IMR-90 (cell line): ENCODE measurements at regions not wholly inside any gene's neighbourhood (a gene's known extent, or its start where the extent isn't known, plus 50 kb on each side); places are given as distances from the start of the nearest gene placed in this dataset.

Source experiments
- ATAC-seq: fragments of 200-7000 bp; cut with Tn5 transposase; 2 replicates; pipeline ENCODE4 v1.9.1; 2020; ENCODE audit warnings: low read depth, mild to moderate bottlenecking, moderate library complexity
- BruUV-seq: library from RNA; stranded (reverse); fragments of 400-500 nt; replicated peaks from 2 replicates; lab custom pipeline; 2021; lab: Mats Ljungman, UMichigan
- CTCF ChIA-PET: fragments of 300-600 bp; formaldehyde crosslinking; extraction: SDS; loops from one replicate; lab custom pipeline; 2021; ENCODE audit warnings: antibody characterized with exemption; lab: Yijun Ruan, JAX
- POLR2A ChIA-PET: fragments of 300-600 bp; sonication (Branson Sonifier 250); formaldehyde crosslinking; loops from one replicate; lab custom pipeline; 2022; ENCODE audit warnings: antibody characterized with exemption; ENCODE audit not compliant: unreplicated experiment; lab: Charles Lee
- DNase-seq: peaks from one replicate; pipeline ENCODE4 v3.0.0; 2013
- H2AFZ ChIP-seq: replicated peaks from 2 replicates; pipeline ENCODE3; 2013; ENCODE audit warnings: low read length, mild to moderate bottlenecking; ENCODE audit not compliant: poor library complexity
- H2AK5ac ChIP-seq: 2 replicates; pipeline ENCODE4 v1.6.1; 2013; ENCODE audit warnings: low read depth, low read length, inconsistent platforms
- H2AK9ac ChIP-seq: replicated peaks from 2 replicates; pipeline ENCODE3; 2013; ENCODE audit warnings: mild to moderate bottlenecking, low read depth, low read length, moderate library complexity; ENCODE audit not compliant: poor library complexity
- H2BK120ac ChIP-seq: 2 replicates; pipeline ENCODE4 v1.6.1; 2013; ENCODE audit warnings: low read depth, low read length, inconsistent platforms
- H2BK15ac ChIP-seq: 3 replicates; pipeline ENCODE4 v1.6.1; 2013; ENCODE audit warnings: low read depth, low read length, inconsistent platforms
- H2BK20ac ChIP-seq: 2 replicates; pipeline ENCODE4 v1.6.1; 2013; ENCODE audit warnings: low read depth, mild to moderate bottlenecking, inconsistent platforms, low read length, moderate library complexity
- H2BK5ac ChIP-seq: 2 replicates; pipeline ENCODE4 v1.6.1; 2013; ENCODE audit warnings: mild to moderate bottlenecking, low read depth, low read length, inconsistent platforms; ENCODE audit not compliant: poor library complexity, severe bottlenecking
- H3K14ac ChIP-seq: replicated peaks from 2 replicates; pipeline ENCODE4 v1.6.1; 2013; ENCODE audit warnings: low read depth, low read length, inconsistent platforms
- H3K18ac ChIP-seq: 2 replicates; pipeline ENCODE4 v1.6.1; 2013; ENCODE audit warnings: low read depth, low read length, control low read depth
- H3K23ac ChIP-seq: 2 replicates; pipeline ENCODE4 v1.6.1; 2013; ENCODE audit warnings: low read depth, low read length, inconsistent platforms
- H3K27ac ChIP-seq: 2 replicates; pipeline ENCODE4 v1.5.1; 2013; ENCODE audit warnings: mild to moderate bottlenecking, control low read depth, low read length; ENCODE audit not compliant: insufficient read depth
- H3K27me3 ChIP-seq: 2 replicates; pipeline ENCODE4 v1.6.1; 2013; ENCODE audit warnings: low read length; ENCODE audit not compliant: control insufficient read depth, insufficient read depth
- H3K36me3 ChIP-seq: 2 replicates; pipeline ENCODE4 v1.6.1; 2013; ENCODE audit warnings: low read length, mixed read lengths; ENCODE audit not compliant: control insufficient read depth, insufficient read depth
- H3K4ac ChIP-seq: 2 replicates; pipeline ENCODE4 v1.6.1; 2013; ENCODE audit warnings: low read depth, low read length, inconsistent platforms
- H3K4me1 ChIP-seq: 2 replicates; pipeline ENCODE4 v1.6.1; 2013; ENCODE audit warnings: low read length, mixed read lengths; ENCODE audit not compliant: control insufficient read depth, insufficient read depth
- H3K4me2 ChIP-seq: 2 replicates; pipeline ENCODE4 v1.6.1; 2013; ENCODE audit warnings: low read depth, mild to moderate bottlenecking, control low read depth, low read length, moderate library complexity
- H3K4me3 ChIP-seq: 2 replicates; pipeline ENCODE4 v1.5.1; 2013; ENCODE audit warnings: low read depth, mild to moderate bottlenecking, control low read depth, low read length, moderate library complexity; ENCODE audit not compliant: insufficient read depth
- H3K56ac ChIP-seq: 2 replicates; pipeline ENCODE4 v1.6.1; 2013; ENCODE audit warnings: low read length, inconsistent platforms; ENCODE audit not compliant: insufficient read depth; ENCODE audit errors: extremely low read depth
- H3K79me1 ChIP-seq, 2 experiments: 2 replicates each; pipeline ENCODE4 v1.6.1; 2013; ENCODE audit warnings: low read length in 2 of 2, inconsistent platforms in 1 of 2, low read depth in 1 of 2
- H3K9ac ChIP-seq: 2 replicates; pipeline ENCODE4 v1.6.1; 2013; ENCODE audit warnings: low read depth, low read length, control low read depth
- H3K9me1 ChIP-seq: 2 replicates; pipeline ENCODE4 v1.6.1; 2013; ENCODE audit warnings: low read length, inconsistent platforms; ENCODE audit not compliant: insufficient read depth
- H3K9me3 ChIP-seq: 2 replicates; pipeline ENCODE4 v1.6.1; 2013; ENCODE audit warnings: low read length; ENCODE audit not compliant: control insufficient read depth, insufficient read depth
- H4K20me1 ChIP-seq: 2 replicates; pipeline ENCODE4 v1.6.1; 2013; ENCODE audit warnings: low read length, inconsistent platforms; ENCODE audit not compliant: insufficient read depth
- H4K5ac ChIP-seq: 2 replicates; pipeline ENCODE4 v1.6.1; 2013; ENCODE audit warnings: mild to moderate bottlenecking, low read depth, low read length, control low read depth
- H4K8ac ChIP-seq, 2 experiments: 2 replicates each; pipeline ENCODE4 v1.6.1; 2013; ENCODE audit warnings: low read depth in 2 of 2, low read length in 2 of 2, control low read depth in 1 of 2, inconsistent platforms in 1 of 2
- H4K91ac ChIP-seq: 2 replicates; pipeline ENCODE4 v1.6.1; 2013; ENCODE audit warnings: low read depth, low read length, inconsistent platforms; ENCODE audit not compliant: insufficient read depth
- BHLHE40 ChIP-seq: fragments of 150-350 bp; IDR thresholded peaks from 2 replicates; pipeline ENCODE4 v1.6.1; 2016; ENCODE audit warnings: mild to moderate bottlenecking, low read depth, low read length
- CEBPB ChIP-seq: IDR thresholded peaks from 2 replicates; pipeline ENCODE4 v1.6.1; 2012; ENCODE audit warnings: low read depth, low read length, improper control_type of control experiment
- FOS ChIP-seq: fragments of 150-350 bp; IDR thresholded peaks from 2 replicates; pipeline ENCODE4 v1.6.1; 2016; ENCODE audit warnings: low read depth, low read length
- MAFK ChIP-seq: IDR thresholded peaks from 2 replicates; pipeline ENCODE4 v1.6.1; 2012; ENCODE audit warnings: low read depth, low read length, improper control_type of control experiment
- MAZ ChIP-seq: IDR thresholded peaks from 2 replicates; pipeline ENCODE4 v1.6.1; 2012; ENCODE audit warnings: low read depth, mild to moderate bottlenecking, low read length, improper control_type of control experiment, moderate library complexity, borderline replicate concordance
- MXI1 ChIP-seq: IDR thresholded peaks from 2 replicates; pipeline ENCODE4 v1.6.1; 2012; ENCODE audit warnings: low read depth, mild to moderate bottlenecking, low read length, moderate library complexity, borderline replicate concordance
- NFE2L2 ChIP-seq: fragments of 150-350 bp; IDR thresholded peaks from 2 replicates; pipeline ENCODE4 v1.6.1; 2016; ENCODE audit warnings: low read depth, mild to moderate bottlenecking, low read length
- RFX5 ChIP-seq: IDR thresholded peaks from 2 replicates; pipeline ENCODE4 v1.8.0; 2012; ENCODE audit warnings: low read depth, mild to moderate bottlenecking, low read length, moderate library complexity
- SMC3 ChIP-seq: fragments of 150-350 bp; IDR thresholded peaks from 2 replicates; pipeline ENCODE4 v1.6.1; 2016; ENCODE audit warnings: low read depth, mild to moderate bottlenecking, antibody characterized with exemption, low read length, moderate library complexity
- WGBS, 2 experiments: methylation state at CpG; one replicate each; pipeline versions ENCODE4 v1.1.5 to v1.1.7; 2013; ENCODE audit warnings: missing lambda C conversion rate in 2 of 2; ENCODE audit not compliant: insufficient read length in 1 of 2; ENCODE audit errors: extremely low coverage in 2 of 2; 5-methylcytosine and 5-hydroxymethylcytosine counted together
- dilution Hi-C: fragments of 300-500 bp; cut with HindIII; formaldehyde crosslinking; loops from one replicate; pipeline ENCODE4 v1.14.3; 2018; ENCODE audit warnings: low sequenced_read_pairs; ENCODE audit not compliant: unreplicated experiment
- in situ Hi-C: fragments of 300-500 bp; cut with MboI; formaldehyde crosslinking; loops from 3 replicates; pipeline ENCODE4 v1.14.3; 2019; ENCODE audit warnings: low sequenced_read_pairs, inconsistent platforms, mixed read lengths
- intact Hi-C: fragments of 100-400 bp; cut with micrococcal nuclease; formaldehyde crosslinking; loops from 2 replicates; pipeline ENCODE4 v1.10.0; 2022
- TF ChIP-seq, protein P1 (sequence below): fragments of 150-350 bp; IDR thresholded peaks from 2 replicates; pipeline ENCODE4 v1.6.1; 2016; ENCODE audit warnings: low read depth, mild to moderate bottlenecking, low read length, moderate library complexity, borderline replicate concordance
- TF ChIP-seq, protein P2 (sequence below): conservative IDR thresholded peaks from 2 replicates; pipeline ENCODE4 v1.5.1; 2012; ENCODE audit warnings: mild to moderate bottlenecking, low read depth, low read length, improper control_type of control experiment
- TF ChIP-seq, protein P3 (sequence below): fragments of 150-350 bp; IDR thresholded peaks from 2 replicates; pipeline ENCODE4 v1.6.1; 2017; ENCODE audit warnings: mild to moderate bottlenecking, antibody characterized with exemption, low read length, low read depth

DNA sequence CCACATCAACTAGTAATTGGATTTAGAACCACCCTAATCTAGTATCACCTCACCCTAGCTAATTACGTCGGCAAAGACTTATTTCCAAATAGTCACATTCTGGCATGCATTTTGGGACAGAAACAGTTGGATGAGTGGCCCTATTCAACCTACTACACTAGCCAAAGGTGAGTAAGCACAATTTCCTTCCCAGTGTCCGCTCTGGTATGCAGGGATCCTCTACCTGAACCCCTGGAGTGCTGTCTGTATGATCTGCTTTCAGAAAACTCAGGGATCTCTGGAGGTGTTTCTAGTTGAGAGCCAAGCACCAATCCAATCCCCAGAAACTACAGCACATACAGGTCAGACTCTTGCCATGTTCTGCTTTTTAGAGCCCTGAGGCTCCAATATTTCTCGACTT lies 717.4 kb upstream of the MANEA start:
- intact Hi-C loops (no loop called here), in situ Hi-C loops (no loop called here), dilution Hi-C loops (no loop called here)
- Histone ChIP-seq H3K9ac (no peak overlapping the region), H3K9me3 (0 out of 2 replicates have a peak, but pooled peaks cover 1% of the 10 kb centered on the region), H3K4me1 (no peaks in the 10 kb centered on the region), H3K18ac (no peak overlapping the region), H3K4me3 (no peak overlapping the region), H3K9me1 (no peaks in the 10 kb centered on the region), H3K56ac (no peak overlapping the region), H3K79me1 (no peaks in the 10 kb centered on the region), H4K5ac (no peak overlapping the region), H2AK9ac (no peak overlapping the region), H2AK5ac (no peak overlapping the region), H3K36me3 (no peaks in the 10 kb centered on the region), H2AFZ (no peak overlapping the region), H2BK5ac (no peak overlapping the region), H3K27me3 (no peaks in the 10 kb centered on the region), H3K27ac (no peak overlapping the region), H4K8ac (no peak overlapping the region), H2BK15ac (no peak overlapping the region), H3K4me2 (no peak overlapping the region), H3K14ac (no peak overlapping the region), H4K20me1 (no peaks in the 10 kb centered on the region), H4K91ac (no peak overlapping the region), H3K23ac (no peak overlapping the region), H2BK120ac (no peak overlapping the region), H3K4ac (no peak overlapping the region), H2BK20ac (no peak overlapping the region)
- DNase-seq, result no peak
- CTCF ChIA-PET, result no interaction called here
- no peak for ATAC-seq
- POLR2A ChIA-PET, result no interaction called here
- no TSS peak for BruUV-seq
- TF ChIP-seq SMC3, result no peak
- TF ChIP-seq MAFK, result no peak
- no peak for TF ChIP-seq BHLHE40
- no peak for TF ChIP-seq NFE2L2
- TF ChIP-seq RFX5, result no peak
- TF ChIP-seq CEBPB, result no peak
- TF ChIP-seq MAZ, result no peak
- TF ChIP-seq, protein P1, sequence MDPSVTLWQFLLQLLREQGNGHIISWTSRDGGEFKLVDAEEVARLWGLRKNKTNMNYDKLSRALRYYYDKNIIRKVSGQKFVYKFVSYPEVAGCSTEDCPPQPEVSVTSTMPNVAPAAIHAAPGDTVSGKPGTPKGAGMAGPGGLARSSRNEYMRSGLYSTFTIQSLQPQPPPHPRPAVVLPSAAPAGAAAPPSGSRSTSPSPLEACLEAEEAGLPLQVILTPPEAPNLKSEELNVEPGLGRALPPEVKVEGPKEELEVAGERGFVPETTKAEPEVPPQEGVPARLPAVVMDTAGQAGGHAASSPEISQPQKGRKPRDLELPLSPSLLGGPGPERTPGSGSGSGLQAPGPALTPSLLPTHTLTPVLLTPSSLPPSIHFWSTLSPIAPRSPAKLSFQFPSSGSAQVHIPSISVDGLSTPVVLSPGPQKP, result no peak
- TF ChIP-seq MXI1, result no peak
- TF ChIP-seq, protein P2, sequence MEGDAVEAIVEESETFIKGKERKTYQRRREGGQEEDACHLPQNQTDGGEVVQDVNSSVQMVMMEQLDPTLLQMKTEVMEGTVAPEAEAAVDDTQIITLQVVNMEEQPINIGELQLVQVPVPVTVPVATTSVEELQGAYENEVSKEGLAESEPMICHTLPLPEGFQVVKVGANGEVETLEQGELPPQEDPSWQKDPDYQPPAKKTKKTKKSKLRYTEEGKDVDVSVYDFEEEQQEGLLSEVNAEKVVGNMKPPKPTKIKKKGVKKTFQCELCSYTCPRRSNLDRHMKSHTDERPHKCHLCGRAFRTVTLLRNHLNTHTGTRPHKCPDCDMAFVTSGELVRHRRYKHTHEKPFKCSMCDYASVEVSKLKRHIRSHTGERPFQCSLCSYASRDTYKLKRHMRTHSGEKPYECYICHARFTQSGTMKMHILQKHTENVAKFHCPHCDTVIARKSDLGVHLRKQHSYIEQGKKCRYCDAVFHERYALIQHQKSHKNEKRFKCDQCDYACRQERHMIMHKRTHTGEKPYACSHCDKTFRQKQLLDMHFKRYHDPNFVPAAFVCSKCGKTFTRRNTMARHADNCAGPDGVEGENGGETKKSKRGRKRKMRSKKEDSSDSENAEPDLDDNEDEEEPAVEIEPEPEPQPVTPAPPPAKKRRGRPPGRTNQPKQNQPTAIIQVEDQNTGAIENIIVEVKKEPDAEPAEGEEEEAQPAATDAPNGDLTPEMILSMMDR, result no peak
- TF ChIP-seq, protein P3, sequence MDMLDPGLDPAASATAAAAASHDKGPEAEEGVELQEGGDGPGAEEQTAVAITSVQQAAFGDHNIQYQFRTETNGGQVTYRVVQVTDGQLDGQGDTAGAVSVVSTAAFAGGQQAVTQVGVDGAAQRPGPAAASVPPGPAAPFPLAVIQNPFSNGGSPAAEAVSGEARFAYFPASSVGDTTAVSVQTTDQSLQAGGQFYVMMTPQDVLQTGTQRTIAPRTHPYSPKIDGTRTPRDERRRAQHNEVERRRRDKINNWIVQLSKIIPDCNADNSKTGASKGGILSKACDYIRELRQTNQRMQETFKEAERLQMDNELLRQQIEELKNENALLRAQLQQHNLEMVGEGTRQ, result no peak
- TF ChIP-seq FOS, result no peak
- 100% methylated on average over 2 of the region's 4 CpGs; no CpG with 5 or more reads in 1 of the 2 experiments for WGBS, 2 experiments
